ENCODE measurements at regions not wholly inside any gene's neighbourhood (a gene's known extent, or its start where the extent isn't known, plus 50 kb on each side); places are given as distances from the start of the nearest gene placed in this dataset.

DNA sequence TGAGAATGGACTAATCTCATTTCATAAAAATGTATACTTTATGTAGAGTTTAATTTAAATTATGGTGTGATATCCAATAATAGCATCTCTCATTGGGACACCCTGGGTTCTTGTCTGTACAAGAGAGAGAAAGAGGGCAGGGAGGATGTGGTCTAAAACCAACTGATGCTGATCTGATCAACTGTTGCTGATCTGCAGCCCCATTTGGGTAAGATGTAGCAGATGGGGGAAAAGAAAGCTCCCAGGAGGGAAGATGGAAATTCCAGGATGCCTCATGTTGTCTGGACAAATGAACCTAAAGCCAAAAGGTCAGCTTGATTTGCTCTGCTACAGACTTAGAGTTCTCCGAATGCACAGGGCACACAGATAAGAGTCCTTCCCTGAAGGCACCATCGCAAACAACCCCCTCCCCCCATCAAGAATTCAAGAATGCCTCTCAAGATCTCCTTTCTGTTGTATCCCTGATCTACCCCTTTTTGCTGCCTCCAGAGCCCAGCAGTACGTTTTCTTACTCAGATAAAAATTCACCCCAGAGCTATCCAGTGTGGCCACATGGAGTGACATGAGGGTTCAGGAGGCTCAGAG lies 171.4 kb upstream of the INHBA start:
- TF ChIP-seq, protein P1, sequence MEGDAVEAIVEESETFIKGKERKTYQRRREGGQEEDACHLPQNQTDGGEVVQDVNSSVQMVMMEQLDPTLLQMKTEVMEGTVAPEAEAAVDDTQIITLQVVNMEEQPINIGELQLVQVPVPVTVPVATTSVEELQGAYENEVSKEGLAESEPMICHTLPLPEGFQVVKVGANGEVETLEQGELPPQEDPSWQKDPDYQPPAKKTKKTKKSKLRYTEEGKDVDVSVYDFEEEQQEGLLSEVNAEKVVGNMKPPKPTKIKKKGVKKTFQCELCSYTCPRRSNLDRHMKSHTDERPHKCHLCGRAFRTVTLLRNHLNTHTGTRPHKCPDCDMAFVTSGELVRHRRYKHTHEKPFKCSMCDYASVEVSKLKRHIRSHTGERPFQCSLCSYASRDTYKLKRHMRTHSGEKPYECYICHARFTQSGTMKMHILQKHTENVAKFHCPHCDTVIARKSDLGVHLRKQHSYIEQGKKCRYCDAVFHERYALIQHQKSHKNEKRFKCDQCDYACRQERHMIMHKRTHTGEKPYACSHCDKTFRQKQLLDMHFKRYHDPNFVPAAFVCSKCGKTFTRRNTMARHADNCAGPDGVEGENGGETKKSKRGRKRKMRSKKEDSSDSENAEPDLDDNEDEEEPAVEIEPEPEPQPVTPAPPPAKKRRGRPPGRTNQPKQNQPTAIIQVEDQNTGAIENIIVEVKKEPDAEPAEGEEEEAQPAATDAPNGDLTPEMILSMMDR (IDR thresholded peaks at IDR 0.05), result no peak
- no peak for TF ChIP-seq POLR2A (IDR thresholded peaks at IDR 0.05)
